ENCODE measurements at regions not wholly inside any gene's neighbourhood (a gene's known extent, or its start where the extent isn't known, plus 50 kb on each side); places are given as distances from the start of the nearest gene placed in this dataset.

GRCh38 chr20:52622081-52622480 lies 350.1 kb upstream of the TSHZ2 start:
- DNase-seq = no peak

- DNase-seq = no peak
Measured at GRCh38 chr20:52621401-52621800, 350.8 kb upstream of the TSHZ2 start.

GRCh38 chr20:52619671-52620070 lies 352.5 kb upstream of the TSHZ2 start:
- no peak for DNase-seq

DNA sequence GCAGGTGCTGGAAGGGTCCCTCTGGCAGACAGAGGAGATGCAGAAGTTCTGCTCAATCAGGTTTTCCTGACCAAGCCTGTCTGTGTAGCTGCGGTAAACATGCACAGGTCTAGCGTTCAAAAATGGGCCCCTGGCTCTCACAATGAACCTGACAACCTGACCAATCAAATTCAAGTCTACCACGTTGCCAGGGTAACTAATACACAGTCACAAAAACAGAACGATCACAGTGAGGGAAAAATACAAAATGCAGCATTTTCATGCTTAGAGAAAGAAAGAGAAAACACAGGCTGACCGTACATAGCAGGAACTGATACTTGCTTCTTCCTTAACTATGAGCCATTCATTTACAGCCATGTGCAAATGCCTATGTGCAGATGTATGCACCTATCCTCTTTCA lies 353.1 kb upstream of the TSHZ2 start:
- no peak for DNase-seq

GRCh38 chr20:52616629-52617028 lies 355.5 kb upstream of the TSHZ2 start:
- DNase-seq = no peak

- DNase-seq = no peak
Measured at GRCh38 chr20:52614051-52614863, 357.9 kb upstream of the TSHZ2 start.

DNA sequence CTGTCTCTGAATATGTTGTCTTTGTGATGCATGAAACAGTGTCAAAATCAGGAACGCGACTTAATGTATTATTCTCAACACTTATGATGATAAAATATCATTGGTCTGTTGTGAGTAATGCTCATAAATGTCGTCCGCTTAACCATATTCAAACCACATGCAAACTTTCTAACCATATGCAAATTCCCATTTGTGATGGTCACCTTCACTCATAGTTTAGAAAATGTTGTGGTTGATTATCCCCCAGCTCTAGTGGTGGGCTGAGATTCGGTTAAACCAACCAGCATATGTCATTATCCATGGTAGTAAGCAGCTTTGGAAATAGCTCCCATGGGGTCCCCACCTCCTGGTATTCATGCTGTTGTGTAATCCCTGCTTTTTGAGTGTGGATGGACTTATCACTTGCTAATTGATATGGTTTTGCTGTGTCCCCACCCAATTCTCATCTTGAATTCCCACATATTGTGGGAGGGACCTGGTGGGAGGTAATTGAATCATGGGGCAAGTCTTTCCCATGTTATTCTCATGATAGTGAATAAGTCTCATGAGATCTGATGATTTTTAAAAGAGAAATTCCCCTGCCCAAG lies 360.0 kb upstream of the TSHZ2 start:
- no peak for DNase-seq

- DNase-seq = no peak
Measured at GRCh38 chr20:52610749-52611148, 361.4 kb upstream of the TSHZ2 start.

- DNase-seq = no peak
Measured at GRCh38 chr20:52601295-52601971, 370.7 kb upstream of the TSHZ2 start.

- DNase-seq = no peak
Measured at GRCh38 chr20:52596256-52596655, 375.9 kb upstream of the TSHZ2 start.

- no peak for DNase-seq
Measured at GRCh38 chr20:52595518-52595917, 376.6 kb upstream of the TSHZ2 start.

DNA sequence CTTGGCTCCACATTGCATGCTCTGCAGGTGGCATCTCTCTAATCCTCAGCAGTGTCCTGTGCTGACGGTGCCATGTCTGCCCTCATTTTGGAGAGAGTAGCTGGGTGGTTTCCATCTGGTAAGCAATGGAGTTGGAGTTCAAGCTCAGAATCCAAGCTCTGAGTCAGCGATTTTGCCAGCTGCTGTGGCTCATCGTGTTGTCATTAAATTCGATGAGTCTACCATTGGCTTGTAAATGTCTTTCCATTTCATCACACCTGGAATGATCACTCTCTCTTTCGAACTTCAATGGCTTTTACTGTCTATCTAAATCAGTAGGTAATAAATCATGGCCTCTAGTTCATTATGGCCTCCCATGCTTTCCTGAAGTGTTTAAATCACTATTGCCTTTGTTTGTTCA lies 378.5 kb upstream of the TSHZ2 start:
- DNase-seq = no peak

DNA sequence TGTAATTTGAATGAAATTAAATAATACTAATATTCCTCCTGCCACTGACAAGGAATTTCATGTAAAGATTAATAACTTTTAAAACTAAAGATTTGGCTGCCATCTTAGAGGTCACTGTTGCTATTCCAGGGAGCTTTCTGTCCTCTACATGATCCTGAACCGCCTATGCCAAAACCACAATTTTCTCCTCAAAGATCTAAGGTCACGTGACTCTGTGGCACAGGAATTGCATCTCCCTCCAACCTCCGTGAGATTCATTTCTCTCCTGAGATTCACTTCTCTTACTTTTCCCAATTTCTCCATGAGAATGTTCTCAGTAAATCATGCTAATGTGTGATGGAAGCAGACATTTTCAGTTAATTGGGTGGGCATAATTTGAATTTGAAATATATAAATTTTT lies 379.6 kb upstream of the TSHZ2 start:
- no peak for DNase-seq

DNA sequence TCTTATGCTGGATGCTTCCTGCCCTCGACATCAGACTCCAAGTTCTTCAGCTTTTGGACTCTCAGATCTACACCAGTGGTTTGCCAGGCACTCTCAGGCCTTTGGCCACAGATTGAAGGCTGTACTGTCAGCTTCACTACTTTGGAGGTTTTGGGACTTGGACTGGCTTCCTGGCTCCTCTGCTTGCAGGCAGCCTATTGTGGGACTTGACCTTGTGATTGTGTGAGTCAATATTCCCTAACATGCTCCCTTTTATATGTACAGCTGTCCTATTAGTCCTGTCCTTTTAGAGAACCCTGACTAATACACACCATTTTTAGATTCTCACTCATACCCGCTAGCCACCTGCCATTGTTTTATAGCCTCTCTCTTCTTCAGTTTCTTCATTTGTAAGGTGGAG lies 382.1 kb upstream of the TSHZ2 start:
- no peak for DNase-seq

- DNase-seq = no peak
Measured at GRCh38 chr20:52589251-52589812, 382.8 kb upstream of the TSHZ2 start.

DNA sequence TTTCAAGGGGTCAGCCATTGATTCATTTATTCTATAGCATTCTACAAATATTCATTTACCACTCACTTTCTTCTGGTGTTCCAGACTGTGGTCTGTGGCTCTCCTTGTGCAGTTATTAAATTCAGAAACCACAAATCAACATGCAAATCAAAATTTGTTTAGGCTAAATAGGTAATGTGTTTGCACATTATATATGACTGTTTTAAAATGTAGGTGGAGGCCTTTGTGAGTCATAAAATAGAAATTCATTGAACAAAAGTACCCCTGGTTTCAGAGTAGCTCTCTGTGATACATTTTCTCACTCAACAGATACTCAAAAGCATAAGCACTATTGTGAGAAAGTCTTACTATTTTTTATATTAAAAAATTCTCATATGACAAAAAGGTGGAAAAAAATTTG lies 385.5 kb upstream of the TSHZ2 start:
- DNase-seq = no peak

- no peak for DNase-seq
Measured at GRCh38 chr20:52585333-52585732, 386.8 kb upstream of the TSHZ2 start.

DNA sequence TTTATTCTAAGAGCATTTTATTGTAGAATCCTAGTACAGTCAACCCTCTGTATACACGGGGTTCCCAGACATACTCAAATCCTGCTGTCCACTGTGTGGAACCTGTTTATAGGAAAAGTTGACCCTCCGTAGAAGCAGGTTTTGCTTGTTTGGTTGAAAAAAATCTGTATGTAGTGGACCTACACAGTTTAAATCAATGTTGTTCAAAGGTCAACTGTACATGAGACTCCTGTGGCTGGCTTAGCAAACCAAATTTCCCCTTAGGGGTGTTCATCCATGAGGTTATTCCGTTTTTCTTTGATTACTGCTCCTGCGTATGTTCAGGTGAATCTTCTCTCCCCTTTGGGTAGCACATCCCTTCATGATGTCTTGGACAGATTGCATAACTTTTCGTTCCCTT lies 387.0 kb upstream of the ZFP64 start:
- DNase-seq = no peak

DNA sequence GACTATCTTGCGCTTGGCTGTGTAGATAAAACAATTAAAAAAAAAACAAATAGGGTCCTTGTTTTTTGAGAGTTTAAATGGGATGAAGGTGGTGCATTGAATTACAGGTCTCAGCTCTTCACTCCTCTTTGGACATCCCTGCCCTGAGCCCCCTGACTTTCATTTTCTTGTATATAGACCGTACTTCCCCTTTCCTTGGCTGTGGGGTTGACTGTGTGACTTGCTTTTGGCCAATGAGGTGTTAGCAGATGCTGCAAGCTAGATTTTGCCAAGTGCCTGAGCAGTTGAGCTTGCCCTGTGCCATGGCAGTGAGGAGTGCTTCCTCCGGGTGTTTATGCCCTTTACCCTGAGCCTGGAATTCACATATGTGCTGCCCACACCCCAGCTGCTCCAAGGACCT lies 386.1 kb upstream of the ZFP64 start:
- no peak for DNase-seq

DNA sequence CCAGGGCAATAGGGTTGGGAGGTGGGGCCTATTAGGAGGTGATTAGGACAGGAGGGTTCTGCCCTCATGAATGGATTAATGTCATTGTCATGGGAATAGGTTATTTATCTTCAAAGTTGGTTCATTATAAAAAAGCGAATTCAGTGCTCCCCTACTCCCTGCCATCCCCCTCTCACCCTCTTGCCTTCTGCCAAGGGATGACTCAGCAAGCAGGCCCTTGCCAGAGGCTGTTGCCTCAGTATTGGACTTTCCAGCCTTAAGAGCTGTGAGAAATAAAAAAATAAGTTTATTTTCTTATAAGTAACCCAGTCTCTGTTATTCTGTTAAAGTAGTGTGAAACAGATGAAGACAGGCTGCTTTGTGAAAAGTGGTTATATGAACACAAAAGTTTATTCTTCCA lies 381.1 kb upstream of the ZFP64 start:
- no peak for DNase-seq

- no peak for DNase-seq
Measured at GRCh38 chr20:52569201-52569600, 377.6 kb upstream of the ZFP64 start.

- no peak for DNase-seq
Measured at GRCh38 chr20:52565614-52566013, 374.0 kb upstream of the ZFP64 start.

DNA sequence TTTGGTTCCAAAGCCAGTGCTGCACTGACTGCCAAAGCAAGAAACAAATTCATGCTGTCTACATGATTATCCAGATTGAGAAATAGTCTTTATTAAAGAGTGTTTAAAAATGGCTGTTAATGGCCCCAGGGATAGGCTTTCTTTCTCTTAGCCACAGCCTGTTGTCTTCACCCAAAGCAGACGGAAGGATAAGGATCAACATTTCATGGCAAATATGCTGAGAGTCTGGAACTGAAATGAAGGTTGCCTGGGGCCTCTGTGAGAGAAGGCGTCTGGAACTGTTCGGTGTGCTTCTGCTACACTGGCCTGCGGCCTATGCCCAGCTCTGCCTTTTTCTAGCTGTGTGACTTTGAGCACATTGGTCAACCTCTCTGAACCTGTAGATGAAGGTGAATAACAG lies 373.0 kb upstream of the ZFP64 start:
- DNase-seq = no peak

Measured in activated effector memory CD4-positive, alpha-beta T cell treated with anti-CD3 and anti-CD28 coated beads, Interleukin-2, amount 50 U/mL, for 16 hours (primary cell).